Progenitor cell of endocrine pancreas (in vitro differentiated cells): ENCODE measurements at regions not wholly inside any gene's neighbourhood (a gene's known extent, or its start where the extent isn't known, plus 50 kb on each side); places are given as distances from the start of the nearest gene placed in this dataset.

ENCODE experiments used
- DNase-seq: peaks from one replicate; pipeline ENCODE4 v3.0.0; 2021; ENCODE audit warnings: low spot score; ENCODE audit not compliant: unreplicated experiment
- H3K27ac Mint-ChIP-seq: 2 replicates; pipeline ENCODE4 v1.8.0; 2021; ENCODE audit warnings: mild to moderate bottlenecking, moderate library complexity, mixed read lengths
- H3K27me3 Mint-ChIP-seq: 2 replicates; pipeline ENCODE4 v1.8.0; 2021; ENCODE audit warnings: mixed read lengths
- H3K36me3 Mint-ChIP-seq: 2 replicates; pipeline ENCODE4 v1.8.0; 2022; ENCODE audit warnings: mixed read lengths; ENCODE audit not compliant: insufficient read depth
- H3K4me1 Mint-ChIP-seq: 2 replicates; pipeline ENCODE4 v1.8.0; 2021; ENCODE audit warnings: low read depth, mixed read lengths
- H3K4me3 Mint-ChIP-seq: 2 replicates; pipeline ENCODE4 v1.8.0; 2021; ENCODE audit warnings: low read depth, mild to moderate bottlenecking, moderate library complexity, mixed read lengths
- H3K9me3 Mint-ChIP-seq: 2 replicates; pipeline ENCODE4 v1.8.0; 2021; ENCODE audit warnings: low read depth, mixed read lengths
- CTCF ChIP-seq: fragments of 200-600 bp; sonication (generic); IDR thresholded peaks from one replicate; pipeline ENCODE4 v1.5.0; 2021; ENCODE audit warnings: antibody characterized with exemption, mild to moderate bottlenecking; ENCODE audit not compliant: unreplicated experiment

- no peak overlapping the region for H3K27ac Mint-ChIP-seq
- peaks cover 5% of the 10 kb centered on the region for H3K4me1 Mint-ChIP-seq
- peaks cover 3% of the 10 kb centered on the region for H3K27me3 Mint-ChIP-seq
- no peaks in the 10 kb centered on the region for H3K9me3 Mint-ChIP-seq
- no peaks in the 10 kb centered on the region for H3K36me3 Mint-ChIP-seq
- DNase-seq: no peak
- no peak for TF ChIP-seq CTCF
- no peak overlapping the region for H3K4me3 Mint-ChIP-seq
Measured at GRCh38 chr16:65727534-65728137, 605.8 kb upstream of the CDH11 start.

- DNase-seq: no peak
- H3K9me3 Mint-ChIP-seq: no peaks in the 10 kb centered on the region
- TF ChIP-seq CTCF: no peak
- no peak overlapping the region for H3K27ac Mint-ChIP-seq
- H3K4me1 Mint-ChIP-seq: peaks cover 5% of the 10 kb centered on the region
- peaks cover 3% of the 10 kb centered on the region for H3K27me3 Mint-ChIP-seq
- no peak overlapping the region for H3K4me3 Mint-ChIP-seq
- no peaks in the 10 kb centered on the region for H3K36me3 Mint-ChIP-seq
Measured at GRCh38 chr16:65725156-65725845, 603.4 kb upstream of the CDH11 start.

GRCh38 chr16:65722429-65722828 is 600.6 kb upstream of the CDH11 start:
- Mint-ChIP-seq H3K27me3 (peaks cover 3% of the 10 kb centered on the region), H3K27ac (no peak overlapping the region), H3K4me1 (no peaks in the 10 kb centered on the region), H3K4me3 (no peak overlapping the region), H3K36me3 (no peaks in the 10 kb centered on the region), H3K9me3 (no peaks in the 10 kb centered on the region)
- no peak for DNase-seq
- TF ChIP-seq CTCF: no peak

- Mint-ChIP-seq H3K9me3 (no peaks in the 10 kb centered on the region), H3K4me1 (no peaks in the 10 kb centered on the region), H3K27ac (no peak overlapping the region), H3K27me3 (peaks cover 14% of the 10 kb centered on the region), H3K36me3 (no peaks in the 10 kb centered on the region), H3K4me3 (no peak overlapping the region)
- DNase-seq: no peak
- no peak for TF ChIP-seq CTCF
Measured at GRCh38 chr16:65717846-65718245, 596.0 kb upstream of the CDH11 start.

GRCh38 chr16:65716737-65717700 is 595.2 kb upstream of the CDH11 start:
- no peak overlapping the region for H3K4me3 Mint-ChIP-seq
- H3K27ac Mint-ChIP-seq: no peak overlapping the region
- no peak for DNase-seq
- H3K36me3 Mint-ChIP-seq: no peaks in the 10 kb centered on the region
- H3K9me3 Mint-ChIP-seq: no peaks in the 10 kb centered on the region
- no peak for TF ChIP-seq CTCF
- no peaks in the 10 kb centered on the region for H3K4me1 Mint-ChIP-seq
- H3K27me3 Mint-ChIP-seq: peaks cover 14% of the 10 kb centered on the region
